NCI-H82 (cell line): ENCODE measurements at regions not wholly inside any gene's neighbourhood (a gene's known extent, or its start where the extent isn't known, plus 50 kb on each side); places are given as distances from the start of the nearest gene placed in this dataset.

Experiments used
- DNase-seq: peaks from one replicate; lab custom pipeline; 2025; lab: John Stamatoyannopoulos, UW

DNA sequence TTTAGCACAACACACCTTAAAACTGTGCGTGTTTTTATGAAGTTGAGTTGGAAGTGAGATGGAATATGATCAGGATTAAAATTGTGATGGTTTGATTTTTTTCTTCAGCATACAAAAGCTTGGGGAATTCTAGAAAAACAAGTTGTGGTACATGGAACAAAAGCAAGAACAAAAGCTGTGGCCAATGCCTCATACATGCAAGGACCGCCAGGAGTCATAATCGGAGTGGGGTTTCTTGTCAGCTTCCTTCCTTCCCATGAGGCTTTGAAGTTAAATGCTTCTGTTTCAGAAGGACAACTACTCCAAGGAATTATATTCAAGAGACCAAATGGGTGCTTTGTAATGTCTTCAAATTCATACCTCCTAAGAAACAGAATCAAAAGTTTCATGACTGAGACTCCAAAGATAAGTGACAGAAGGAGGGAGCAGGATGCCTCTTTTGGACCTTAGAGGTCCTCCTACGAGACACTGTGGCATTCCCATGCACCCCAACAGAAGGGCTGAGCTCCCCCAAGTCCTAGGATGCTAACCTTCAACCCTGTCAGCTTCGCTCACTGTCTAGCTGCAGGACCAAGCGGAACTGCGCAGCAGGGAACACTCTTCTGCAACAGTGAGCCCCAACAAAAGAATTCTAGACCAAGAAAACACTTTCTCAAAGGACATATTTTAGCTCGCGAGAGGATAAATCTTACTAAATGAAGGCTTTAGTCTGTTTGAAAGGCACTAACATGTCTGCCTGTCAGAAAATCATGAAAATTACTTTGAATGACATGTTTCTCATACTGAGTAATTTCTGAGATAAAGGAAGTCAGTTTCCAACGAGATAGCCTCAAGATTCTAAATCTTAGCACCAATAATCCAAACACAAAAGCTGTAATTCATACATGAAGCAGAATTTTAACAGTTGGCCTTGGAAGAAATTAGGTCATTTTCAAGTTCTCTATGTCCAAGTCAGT, 108.5 kb upstream of the NHSL1 start:
- DNase-seq = no peak

DNA sequence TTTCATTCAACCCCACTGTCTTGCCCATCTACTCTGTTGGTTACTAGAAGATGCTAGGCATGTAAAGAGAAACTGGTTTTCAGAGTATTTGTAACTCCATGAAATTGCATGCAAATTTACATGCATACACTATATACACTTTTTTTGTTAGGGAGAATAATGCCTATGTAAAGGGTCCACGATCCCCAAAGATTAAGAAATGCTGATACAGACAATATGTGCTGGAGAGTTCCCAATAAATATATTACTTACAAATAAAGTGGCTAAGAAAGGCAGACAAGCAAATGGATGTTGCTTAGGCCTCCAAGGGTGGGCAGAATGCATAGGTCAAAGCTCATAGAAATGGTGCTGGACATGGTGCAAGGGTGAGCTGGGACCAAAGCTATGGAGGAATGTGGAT, 109.6 kb upstream of the NHSL1 start:
- DNase-seq = no peak

DNA sequence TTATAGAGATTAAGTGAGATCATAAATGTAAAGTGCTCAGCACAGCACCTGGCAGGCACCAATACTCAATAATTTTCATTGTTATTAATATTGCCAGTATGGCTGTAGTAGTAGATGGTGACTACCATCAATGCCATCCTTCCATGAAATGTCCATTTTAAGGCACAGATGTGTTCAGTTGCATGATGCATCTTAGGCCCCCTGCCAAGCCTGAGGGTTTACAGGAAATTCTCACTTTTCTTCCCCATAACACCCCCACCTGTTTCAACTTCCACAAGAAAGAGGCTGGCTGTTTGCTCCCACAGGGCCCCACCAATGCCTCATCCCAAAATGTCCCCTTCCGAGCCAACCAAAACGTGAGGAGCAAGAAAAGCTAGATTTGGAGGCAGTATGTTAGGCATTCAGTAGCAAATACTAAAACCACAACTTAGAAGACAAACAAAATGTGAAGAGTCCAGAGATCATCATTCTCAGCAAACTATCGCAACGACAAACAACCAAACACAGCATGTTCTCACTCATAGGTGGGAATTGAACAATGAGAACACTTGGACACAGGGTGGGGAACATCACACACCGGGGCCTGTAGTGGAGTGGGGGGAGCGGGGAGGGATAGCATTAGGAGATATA, 110.6 kb upstream of the NHSL1 start:
- no peak for DNase-seq

DNA sequence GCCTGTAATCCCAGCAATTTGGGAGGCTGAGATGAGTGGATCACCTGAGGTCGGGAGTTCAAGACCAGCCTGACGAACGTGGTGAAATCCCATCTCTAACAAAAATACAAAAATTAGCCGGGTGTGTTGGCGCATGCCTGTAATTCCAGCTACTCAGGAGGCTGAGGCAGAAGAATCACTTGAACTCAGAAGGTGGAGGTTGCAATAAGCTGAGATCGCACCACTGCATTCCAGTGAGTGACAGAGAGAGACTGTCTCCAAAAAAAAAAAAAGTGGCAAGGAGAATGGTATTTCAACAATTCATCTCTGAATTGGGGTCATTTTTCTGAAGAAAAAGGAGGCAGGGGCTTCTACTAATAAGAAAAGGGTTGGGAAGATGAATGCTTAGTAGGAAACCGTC, 111.5 kb upstream of the NHSL1 start:
- DNase-seq = no peak

DNA sequence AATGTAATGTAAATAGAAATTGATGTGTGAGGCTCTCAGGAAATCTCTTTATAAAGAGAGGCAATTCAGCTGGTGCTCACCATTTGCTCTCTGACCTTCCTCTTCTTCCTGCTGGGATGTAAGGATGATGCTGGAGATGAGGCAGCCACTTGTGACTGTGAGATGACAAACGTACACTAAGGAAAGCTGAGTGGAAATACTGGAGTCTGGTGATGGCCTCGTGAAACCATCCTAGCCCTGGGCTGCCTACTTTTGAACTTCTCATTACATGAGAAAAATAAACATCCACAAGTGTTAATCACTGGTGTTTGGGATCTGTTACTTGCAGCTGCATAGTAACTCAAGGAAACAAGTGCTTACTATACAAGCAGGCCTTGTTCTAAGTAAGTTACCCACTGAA, 114.9 kb upstream of the NHSL1 start:
- DNase-seq = no peak

DNA sequence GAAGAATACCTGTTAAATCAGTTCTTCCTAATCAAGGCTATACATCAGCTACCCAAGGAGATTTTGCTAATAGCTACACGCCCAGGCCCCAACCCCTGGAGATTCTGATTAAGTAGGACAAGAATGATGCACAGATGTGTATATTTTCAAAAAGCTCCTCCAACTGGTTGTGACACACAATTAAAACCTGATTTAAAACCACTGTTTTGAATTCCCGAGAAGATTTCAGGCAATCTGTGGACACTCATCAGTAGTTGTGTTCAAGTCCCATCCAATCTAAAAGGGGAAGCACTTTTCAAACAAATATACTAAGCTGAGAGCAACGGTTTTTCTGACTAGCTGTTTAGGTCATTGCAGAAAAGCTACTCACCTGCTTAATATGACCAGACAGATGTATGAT, 118.9 kb upstream of the NHSL1 start:
- no peak for DNase-seq

DNA sequence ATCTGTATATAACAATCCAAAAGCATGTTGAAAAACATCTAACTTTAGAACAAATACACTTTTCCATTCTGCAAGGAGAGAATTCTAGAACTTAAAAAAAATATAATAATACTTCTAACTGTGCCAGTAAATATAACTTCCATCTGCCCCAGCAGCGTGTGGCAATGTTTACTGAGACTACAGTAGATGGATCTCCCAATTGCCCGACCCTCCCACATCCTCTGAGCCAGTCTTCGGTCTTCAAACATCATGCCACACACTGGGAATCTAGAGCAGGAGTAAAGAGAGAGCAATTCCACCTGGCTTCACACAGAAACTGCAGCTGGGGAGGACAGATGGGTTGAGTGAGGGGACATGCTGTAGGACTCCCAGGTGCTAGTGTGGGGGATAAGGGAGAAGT, 121.3 kb upstream of the NHSL1 start:
- DNase-seq = no peak

DNA sequence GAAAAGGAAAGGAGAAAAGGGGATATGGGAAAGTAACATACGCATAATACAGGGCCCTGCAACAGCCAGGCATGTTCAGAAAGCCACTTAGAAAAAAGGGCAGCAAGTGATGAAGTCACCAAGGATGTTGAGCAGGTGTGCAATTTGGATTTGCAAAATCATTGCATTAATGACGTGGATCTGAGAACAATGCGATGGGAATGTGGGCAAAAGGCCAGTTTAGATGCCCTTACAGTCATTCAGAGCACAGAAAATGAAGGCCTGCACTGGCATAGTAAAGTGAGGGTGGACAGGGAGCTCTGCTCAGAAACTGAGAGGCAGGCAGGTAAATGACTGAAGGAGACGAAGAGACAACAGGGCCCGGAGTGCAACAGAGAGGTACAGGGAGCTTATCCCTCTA, 123.7 kb upstream of the NHSL1 start:
- no peak for DNase-seq

DNA sequence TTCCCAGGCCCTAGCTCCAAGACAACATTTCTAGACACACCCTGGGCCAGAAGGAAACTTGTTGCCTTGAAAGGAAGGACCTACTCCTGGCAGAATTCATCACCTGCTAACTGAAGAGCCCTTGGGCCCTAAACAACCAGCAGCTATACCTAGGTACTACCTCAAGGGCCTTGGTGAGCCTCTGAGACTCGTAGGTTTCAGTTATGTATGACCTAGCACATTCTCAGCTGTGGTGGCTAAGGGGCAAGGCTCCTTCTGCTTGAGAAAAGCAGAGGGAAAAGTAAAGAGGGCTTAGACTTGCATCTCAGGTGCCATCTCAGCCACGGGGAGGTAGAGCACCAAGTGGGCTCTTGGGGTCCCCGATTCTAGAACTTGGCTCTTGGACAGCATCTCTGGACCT, 132.3 kb upstream of the NHSL1 start:
- DNase-seq = no peak

DNA sequence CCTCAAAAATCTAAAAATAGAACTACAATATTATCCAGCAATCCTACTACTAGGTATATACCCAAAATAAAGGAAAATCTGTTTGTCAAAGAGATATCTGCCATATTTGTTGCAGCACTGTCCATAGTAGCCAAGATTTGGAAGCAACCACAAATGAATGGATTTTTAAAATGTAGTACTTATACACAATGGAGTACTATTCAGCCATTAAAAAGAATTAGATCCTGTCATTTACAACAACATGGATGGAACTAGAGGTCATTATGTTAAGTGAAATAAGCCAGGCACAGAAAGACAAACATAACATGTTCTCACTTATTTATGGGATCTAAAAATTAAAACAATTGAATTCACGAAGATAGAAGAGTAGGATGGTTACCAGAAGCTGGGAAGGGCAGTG, 135.7 kb upstream of the CCDC28A start:
- DNase-seq = no peak

DNA sequence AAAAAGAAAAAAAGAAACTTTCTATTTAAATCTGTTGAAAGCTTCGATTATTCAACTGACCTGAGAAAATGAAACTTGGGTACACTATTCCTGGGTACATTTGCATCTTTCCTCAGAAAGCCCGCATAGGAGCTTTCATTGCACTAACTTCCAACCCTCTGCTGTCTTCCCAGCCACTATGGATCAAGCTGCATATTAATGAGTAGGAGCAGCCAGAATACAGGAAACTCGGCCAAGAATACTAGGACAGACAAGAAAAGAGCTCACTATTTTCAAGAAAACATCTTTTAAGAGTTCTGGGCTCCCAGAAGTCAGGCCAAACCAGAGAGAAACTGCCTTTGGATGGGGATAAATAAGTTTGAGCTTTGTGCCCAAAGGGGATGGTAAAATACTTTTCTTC, 135.0 kb upstream of the CCDC28A start:
- DNase-seq = no peak

DNA sequence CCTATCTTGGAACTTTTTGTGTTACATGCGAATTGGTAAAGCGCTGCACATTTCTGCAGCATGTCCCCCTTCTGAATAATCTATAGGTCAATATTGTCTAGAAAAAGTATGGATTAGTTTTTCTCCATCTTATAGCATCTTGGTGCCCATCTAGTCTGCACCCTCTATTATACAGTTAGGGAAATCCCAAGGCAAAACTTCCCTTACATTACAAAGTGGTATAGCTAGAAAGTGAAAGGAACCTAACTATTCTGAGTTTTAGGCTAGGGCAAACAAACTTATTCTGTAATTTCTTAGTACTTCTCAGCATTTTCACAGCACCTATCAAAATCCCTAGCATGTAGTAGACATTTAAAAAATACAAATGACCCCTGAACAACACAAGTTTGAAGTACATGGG, 133.5 kb upstream of the CCDC28A start:
- DNase-seq = no peak

DNA sequence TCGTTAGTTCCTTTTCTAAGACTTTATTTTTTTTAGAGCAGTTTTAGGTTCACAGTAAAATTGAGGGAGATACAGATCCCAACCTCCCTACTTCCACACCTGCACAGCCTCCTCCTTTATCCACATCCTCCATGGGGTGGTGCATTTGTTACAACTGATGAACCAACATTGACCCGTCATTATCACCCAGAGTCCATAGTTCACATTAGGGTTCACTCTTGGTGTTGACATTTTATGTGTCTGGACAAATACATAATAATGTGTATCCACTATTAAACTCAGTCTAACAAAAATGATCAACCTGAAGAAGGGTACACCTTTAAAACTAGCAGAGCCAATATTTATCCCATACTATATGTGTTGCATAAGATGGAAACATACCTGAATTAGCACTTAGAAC, 130.4 kb upstream of the CCDC28A start:
- DNase-seq = no peak

DNA sequence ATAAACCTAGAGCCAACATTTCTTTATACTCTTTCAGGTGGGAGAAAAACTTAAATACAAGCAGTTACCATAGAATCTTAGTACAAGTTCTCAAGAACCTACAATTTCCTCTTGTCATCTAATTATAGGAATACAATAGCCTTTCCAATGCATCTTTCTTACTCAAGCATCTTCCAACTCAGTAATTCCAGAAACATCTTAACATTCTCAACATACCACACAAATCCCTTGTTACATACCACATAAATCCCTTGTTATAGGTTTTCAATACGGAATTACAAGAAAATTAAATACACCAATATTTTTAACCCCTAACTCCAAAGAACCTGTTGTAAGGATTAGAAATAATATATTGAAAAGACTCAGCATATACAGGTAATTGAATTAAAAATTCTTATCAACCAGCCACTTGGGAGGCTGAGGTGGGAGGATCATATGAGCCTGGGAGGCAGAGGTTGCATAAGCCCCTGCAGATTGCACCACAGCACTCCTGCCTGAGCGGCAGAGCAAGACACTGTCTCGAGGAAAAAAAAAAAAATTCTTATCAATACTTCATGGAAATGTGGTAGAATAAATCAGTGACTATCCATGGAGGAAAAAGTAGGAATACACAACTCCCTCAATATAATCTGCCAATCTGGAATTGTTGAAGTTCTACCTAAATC, 127.5 kb upstream of the CCDC28A start:
- DNase-seq = no peak

DNA sequence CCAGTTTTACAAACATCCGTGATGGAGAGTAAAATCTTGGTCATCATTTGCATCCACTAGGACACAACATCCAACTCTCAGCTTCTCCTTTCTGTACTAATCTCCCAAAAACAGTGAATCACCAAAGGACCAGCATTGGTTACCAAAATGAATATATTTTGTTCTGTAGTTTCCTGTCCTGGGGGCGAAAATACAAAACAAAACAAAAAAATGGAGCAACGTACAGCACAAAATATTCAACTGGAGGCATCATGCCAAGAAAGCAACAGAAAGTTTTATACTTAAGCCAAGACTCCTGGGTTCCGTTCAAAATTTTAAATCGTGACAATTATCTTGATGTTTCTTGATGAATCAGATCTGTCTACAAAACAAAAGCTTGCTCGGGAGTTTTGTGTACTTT, 126.6 kb upstream of the CCDC28A start:
- no peak for DNase-seq

DNA sequence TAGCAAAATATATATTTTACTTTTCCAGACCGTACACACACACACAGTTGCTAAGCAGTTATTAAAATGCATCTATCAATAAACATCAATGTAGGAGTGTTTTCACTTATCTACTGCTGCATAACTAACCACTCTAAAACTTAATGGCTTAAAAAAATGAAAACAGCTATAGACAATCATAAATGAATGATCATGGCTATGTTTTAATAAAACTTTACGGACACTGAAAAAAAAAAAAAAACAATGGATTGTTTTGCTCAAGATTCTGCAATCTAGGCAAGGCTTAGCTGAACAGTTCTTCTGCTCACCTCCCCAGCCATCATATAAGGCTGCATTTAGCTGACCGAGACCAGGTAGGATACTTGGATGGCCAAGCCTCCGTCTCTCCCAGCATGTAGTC, 125.4 kb upstream of the CCDC28A start:
- no peak for DNase-seq

DNA sequence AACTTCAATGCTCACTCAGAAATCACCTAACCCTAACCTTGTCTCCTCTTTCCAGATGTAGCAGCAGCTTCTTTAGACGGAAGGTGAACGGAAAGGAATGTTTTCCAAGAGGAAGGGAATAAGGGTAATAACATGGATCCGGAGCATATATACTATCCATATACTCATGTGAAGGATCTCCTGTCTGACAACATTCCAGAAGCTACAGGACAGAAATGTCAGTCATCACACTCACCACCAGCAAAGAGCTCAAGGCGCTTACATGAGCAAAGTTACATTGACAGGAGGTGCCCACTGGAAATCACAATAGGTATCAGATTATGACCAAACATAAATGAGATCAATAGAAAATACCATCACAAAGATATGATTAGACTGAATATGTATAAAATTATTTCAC, 122.1 kb upstream of the CCDC28A start:
- DNase-seq = no peak

DNA sequence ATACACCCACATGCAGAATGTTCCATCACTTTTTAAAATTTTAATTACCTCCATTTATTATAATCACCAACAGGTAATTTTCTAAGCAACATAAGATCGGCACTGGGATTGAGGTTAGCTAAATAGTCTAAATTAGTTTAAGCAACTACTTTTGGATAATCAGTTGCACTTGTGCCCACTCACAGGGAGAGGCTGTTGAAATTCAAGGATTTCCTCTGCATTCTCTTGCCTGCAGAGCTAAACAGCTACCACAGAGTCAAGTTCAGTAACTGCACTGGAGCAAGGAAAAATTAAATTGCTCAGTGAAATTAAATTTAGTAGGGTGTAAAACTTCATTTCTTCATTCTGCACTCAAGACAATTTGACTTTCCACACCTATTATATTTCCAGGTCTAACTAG, 120.7 kb upstream of the CCDC28A start:
- DNase-seq = no peak

DNA sequence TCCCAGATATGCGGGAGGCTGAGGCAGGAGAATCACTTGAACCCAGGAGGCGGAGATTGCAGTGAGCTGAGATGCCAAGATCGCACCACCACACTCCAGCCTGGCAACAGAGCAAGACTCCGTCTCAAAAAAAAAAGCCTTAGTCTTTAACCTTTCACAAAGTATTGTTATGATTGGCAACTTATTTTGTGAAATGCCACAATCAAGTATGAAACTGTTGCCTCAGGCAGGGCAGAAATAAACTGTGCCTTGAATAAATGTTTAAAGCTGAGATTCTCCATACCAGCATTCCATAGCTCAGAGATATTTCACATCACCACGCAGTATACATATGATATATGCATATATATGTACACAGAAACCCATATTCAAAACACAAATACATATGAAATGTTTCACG, 120.1 kb upstream of the CCDC28A start:
- no peak for DNase-seq

DNA sequence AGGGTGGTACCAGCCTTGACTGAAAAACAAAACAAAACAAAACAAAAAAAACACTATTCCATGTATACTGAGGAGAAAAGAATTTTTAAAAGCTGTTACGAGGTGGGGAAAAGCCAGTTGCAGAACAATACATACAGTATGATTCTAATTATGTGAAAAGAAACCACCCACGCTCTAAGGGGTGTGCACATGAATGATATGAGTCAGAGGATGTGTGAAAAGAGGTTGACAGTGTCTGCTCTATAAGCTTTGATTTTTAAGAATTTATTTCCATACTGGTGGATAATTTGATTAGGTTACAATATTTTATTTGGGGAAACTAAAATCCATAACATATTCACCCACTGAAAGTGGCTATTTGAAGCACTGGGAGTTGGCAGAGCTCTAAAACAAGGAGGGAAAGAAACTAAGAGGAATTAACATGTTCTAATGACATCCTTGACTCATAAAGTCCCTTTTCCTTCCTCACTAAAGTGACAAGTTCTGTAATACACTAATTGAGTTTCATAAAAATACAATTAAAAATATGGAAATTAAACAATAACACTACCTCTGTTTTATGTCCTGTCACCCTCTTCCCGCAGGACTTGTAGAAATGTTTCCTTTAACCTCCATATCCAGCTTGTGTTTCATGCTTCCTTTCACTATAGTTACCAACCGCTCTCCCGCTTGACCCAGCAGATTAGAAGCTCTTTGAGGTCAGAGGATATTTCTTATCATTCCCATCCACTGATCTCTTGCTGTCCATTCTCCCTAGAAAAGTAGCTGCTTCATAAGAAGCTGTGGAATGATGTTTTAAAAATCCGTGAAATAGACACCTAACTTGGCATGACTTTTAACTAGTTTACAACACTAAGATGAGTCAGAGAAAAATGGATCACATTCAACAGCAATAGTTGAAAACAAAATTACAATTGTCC, 118.6 kb upstream of the CCDC28A start:
- DNase-seq = no peak

DNA sequence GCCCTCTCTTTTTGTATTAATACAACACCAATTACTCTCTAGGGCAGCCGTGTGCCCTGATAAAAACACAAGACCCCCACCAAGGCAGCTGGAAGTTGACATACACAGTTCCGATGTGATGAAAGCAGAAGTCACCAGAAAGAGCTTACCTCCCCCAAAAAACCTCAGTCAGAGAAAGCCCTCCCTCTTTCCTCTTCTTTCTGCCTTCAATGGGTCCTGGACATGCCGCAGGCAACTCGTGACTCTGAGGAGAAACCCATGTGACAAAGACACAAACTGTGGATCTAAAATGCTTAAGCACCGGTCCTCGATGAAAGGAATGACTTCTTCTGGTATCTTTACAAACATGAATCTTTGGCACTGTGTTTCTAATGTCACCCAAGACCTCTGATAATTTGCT, 117.7 kb upstream of the CCDC28A start:
- DNase-seq = no peak
